ENCODE measurements at regions not wholly inside any gene's neighbourhood (a gene's known extent, or its start where the extent isn't known, plus 50 kb on each side); places are given as distances from the start of the nearest gene placed in this dataset.
"Not testable (repeated sequence)": the region's sequence is repeated elsewhere in the genome, so short reads cannot be mapped to it uniquely, and the experiment has no call there.

DNA sequence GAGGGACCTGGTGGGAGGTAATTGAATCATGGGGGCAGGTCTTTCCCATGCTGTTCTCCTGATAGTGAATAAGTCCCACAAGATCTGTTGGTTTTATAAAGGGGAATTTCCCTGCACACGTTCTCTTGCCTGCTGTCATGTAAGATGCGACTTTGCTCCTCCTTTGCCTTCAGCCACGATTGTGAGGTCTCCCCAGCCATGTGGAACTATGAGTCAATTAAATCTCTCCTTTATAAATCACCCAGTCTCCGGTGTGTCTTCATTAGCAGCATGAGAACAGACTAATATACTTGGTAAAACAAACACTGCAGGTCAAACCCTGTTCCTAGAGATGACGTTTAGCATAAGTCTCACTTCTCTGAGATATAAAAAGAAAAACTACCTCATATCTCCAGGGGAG is 148.3 kb downstream of the MATN1 start:
- no peak for FAIRE-seq
- TF ChIP-seq, protein P1, sequence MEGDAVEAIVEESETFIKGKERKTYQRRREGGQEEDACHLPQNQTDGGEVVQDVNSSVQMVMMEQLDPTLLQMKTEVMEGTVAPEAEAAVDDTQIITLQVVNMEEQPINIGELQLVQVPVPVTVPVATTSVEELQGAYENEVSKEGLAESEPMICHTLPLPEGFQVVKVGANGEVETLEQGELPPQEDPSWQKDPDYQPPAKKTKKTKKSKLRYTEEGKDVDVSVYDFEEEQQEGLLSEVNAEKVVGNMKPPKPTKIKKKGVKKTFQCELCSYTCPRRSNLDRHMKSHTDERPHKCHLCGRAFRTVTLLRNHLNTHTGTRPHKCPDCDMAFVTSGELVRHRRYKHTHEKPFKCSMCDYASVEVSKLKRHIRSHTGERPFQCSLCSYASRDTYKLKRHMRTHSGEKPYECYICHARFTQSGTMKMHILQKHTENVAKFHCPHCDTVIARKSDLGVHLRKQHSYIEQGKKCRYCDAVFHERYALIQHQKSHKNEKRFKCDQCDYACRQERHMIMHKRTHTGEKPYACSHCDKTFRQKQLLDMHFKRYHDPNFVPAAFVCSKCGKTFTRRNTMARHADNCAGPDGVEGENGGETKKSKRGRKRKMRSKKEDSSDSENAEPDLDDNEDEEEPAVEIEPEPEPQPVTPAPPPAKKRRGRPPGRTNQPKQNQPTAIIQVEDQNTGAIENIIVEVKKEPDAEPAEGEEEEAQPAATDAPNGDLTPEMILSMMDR (IDR thresholded peaks at IDR 0.05; ENCODE audit: insufficient read depth, missing control alignments) = no peak
- DNase-seq (ENCODE audit: insufficient read length, low spot score) = no peak

- TF ChIP-seq, protein P1 (IDR thresholded peaks at IDR 0.05; ENCODE audit: insufficient read depth, missing control alignments) = no peak
- FAIRE-seq = no peak
- no peak for DNase-seq (ENCODE audit: insufficient read length, low spot score)
Measured at GRCh38 chr1:30572192-30572591, 151.2 kb downstream of the MATN1 start.

DNA sequence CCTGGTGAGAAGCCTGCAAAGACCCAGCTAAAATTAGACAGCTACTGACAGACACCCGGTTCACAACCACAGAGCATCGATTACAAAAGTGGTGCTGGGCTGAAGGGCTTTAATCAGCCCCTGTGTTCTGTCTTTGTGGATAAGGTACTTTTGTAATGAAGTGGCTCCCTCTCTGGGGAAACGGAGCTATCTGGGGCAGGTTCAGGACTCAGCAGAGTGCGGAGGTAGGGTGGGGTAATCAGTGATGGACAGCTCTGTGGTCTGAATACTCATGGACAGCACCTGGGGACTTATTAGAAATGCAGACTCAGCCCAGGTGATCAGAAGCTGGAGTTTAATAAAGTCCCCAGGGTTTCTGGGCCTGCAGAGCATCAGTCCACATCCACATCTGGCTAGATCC is 152.0 kb downstream of the MATN1 start:
- FAIRE-seq = no peak
- DNase-seq (ENCODE audit: insufficient read length, low spot score) = no peak
- TF ChIP-seq, protein P1 (IDR thresholded peaks at IDR 0.05; ENCODE audit: insufficient read depth, missing control alignments) = no peak

GRCh38 chr1:30569384-30569783 is 154.0 kb downstream of the MATN1 start:
- TF ChIP-seq, protein P1 (IDR thresholded peaks at IDR 0.05; ENCODE audit: insufficient read depth, missing control alignments) = no peak
- DNase-seq (ENCODE audit: insufficient read length, low spot score) (no peak), FAIRE-seq (no peak)

DNA sequence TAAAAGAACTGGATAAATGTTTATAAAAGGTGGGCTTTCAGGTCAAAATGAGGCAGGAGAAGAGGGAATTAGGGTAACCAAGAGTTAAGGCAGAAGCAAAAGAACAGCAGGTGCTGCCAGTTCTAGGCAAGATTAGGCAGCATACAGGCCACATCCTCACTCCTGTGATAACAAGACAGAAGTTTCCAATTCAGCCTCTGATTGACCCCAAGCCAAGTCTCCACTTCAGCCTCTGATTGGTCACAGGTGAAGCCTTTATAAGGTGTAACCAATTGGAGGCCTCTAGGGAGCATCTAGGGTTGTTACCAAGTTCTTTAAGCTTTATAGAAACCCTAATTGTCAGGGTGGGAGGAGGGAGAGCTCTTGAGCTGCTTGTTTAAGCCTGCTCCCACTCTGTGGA is 160.8 kb downstream of the MATN1 start:
- DNase-seq (ENCODE audit: insufficient read length, low spot score) (no peak), FAIRE-seq (no peak)
- TF ChIP-seq, protein P1 (IDR thresholded peaks at IDR 0.05; ENCODE audit: insufficient read depth, missing control alignments) = no peak

GRCh38 chr1:30551603-30552002 is 171.8 kb downstream of the MATN1 start:
- FAIRE-seq (no peak), DNase-seq (ENCODE audit: insufficient read length, low spot score) (no peak)
- TF ChIP-seq, protein P1 (IDR thresholded peaks at IDR 0.05; ENCODE audit: insufficient read depth, missing control alignments) = no peak

- FAIRE-seq = no peak
- TF ChIP-seq, protein P1 (IDR thresholded peaks at IDR 0.05; ENCODE audit: insufficient read depth, missing control alignments) = no peak
- DNase-seq (ENCODE audit: insufficient read length, low spot score) = no peak
Measured at GRCh38 chr1:30550365-30551220, 172.8 kb downstream of the MATN1 start.

GRCh38 chr1:30549872-30550271 is 173.5 kb downstream of the MATN1 start:
- not testable (repeated sequence) for DNase-seq (ENCODE audit: insufficient read length, low spot score); FAIRE-seq

All from D721Med (cell line).